ENCODE measurements at regions not wholly inside any gene's neighbourhood (a gene's known extent, or its start where the extent isn't known, plus 50 kb on each side); places are given as distances from the start of the nearest gene placed in this dataset.

DNA sequence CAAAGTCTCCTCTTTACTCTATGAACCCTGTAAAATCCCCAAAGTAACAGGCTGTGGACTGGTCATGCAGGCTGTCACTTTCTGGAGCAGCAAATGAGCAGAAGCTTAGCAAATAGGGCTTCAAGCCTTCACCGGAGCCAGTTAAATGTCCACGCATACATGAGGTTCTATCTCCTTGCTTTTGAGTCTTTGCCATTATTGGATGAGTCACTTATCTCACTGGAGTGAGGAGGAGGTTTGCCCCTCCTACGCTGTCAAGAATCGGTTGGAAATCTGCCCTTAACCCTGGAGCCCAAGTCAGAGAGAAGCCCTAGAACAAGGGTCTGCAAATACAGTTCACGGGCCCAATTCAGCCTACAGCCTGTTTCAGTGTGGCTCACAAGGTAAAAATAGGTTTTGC is 126.1 kb upstream of the CTNNB1 start:
- TF ChIP-seq CTCF (IDR thresholded peaks at IDR 0.05; ENCODE audit: insufficient read depth, low read depth, low read length), result no peak
- TF ChIP-seq EZH2 (IDR thresholded peaks at IDR 0.05; ENCODE audit: insufficient read depth, low read length), result no peak
